ENCODE measurements at regions not wholly inside any gene's neighbourhood (a gene's known extent, or its start where the extent isn't known, plus 50 kb on each side); places are given as distances from the start of the nearest gene placed in this dataset.

DNA sequence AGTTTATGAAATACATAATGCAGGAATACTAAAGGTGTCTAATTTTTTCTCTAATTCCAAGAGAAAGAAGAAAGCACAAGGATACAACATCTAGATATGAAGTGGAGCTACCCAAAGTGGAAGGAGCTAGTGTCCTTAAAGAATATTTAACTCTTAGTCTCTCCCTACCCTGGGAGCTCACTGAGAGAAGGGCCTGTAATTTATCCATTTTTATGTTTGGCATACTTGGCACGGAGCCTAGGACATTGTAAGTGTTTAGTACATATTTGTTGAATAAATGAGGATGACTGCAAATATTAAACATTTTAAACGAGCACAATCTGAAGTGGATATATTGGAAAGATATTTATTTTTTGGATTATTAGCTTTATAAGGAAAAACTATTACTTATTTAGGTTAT is 674.8 kb downstream of the IQCM start:
- TF ChIP-seq TCF12 (IDR thresholded peaks at IDR 0.05; ENCODE audit: low read depth, low read length) (no peak), ASH2L (IDR thresholded peaks at IDR 0.05; ENCODE audit: low read length) (no peak), CHD1 (IDR thresholded peaks at IDR 0.05; ENCODE audit: low read depth, low read length) (no peak), GABPA (IDR thresholded peaks at IDR 0.05; ENCODE audit: borderline replicate concordance, insufficient read depth, low read length) (no peak)
- TF ChIP-seq, protein P1, sequence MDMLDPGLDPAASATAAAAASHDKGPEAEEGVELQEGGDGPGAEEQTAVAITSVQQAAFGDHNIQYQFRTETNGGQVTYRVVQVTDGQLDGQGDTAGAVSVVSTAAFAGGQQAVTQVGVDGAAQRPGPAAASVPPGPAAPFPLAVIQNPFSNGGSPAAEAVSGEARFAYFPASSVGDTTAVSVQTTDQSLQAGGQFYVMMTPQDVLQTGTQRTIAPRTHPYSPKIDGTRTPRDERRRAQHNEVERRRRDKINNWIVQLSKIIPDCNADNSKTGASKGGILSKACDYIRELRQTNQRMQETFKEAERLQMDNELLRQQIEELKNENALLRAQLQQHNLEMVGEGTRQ (IDR thresholded peaks at IDR 0.05; ENCODE audit: low read length): no peak
- TF ChIP-seq, protein P2, sequence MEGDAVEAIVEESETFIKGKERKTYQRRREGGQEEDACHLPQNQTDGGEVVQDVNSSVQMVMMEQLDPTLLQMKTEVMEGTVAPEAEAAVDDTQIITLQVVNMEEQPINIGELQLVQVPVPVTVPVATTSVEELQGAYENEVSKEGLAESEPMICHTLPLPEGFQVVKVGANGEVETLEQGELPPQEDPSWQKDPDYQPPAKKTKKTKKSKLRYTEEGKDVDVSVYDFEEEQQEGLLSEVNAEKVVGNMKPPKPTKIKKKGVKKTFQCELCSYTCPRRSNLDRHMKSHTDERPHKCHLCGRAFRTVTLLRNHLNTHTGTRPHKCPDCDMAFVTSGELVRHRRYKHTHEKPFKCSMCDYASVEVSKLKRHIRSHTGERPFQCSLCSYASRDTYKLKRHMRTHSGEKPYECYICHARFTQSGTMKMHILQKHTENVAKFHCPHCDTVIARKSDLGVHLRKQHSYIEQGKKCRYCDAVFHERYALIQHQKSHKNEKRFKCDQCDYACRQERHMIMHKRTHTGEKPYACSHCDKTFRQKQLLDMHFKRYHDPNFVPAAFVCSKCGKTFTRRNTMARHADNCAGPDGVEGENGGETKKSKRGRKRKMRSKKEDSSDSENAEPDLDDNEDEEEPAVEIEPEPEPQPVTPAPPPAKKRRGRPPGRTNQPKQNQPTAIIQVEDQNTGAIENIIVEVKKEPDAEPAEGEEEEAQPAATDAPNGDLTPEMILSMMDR (IDR thresholded peaks at IDR 0.05; ENCODE audit: control extremely low read depth in 1 of 3, insufficient read depth in 1 of 3, low read depth in 1 of 3, low read length in 3 of 3): no peak

All from H1 (cell line).